Lower leg skin (tissue), 3 donors: ENCODE measurements at regions not wholly inside any gene's neighbourhood (a gene's known extent, or its start where the extent isn't known, plus 50 kb on each side); places are given as distances from the start of the nearest gene placed in this dataset.

Experiments used
- CTCF ChIP-seq, 3 donors: fragments of 450-650 bp; IDR thresholded peaks; one replicate each; pipeline ENCODE4 v1.5.1; 2016; ENCODE audit warnings: antibody characterized with exemption in 3 of 3, mild to moderate bottlenecking in 3 of 3, moderate library complexity in 2 of 3
- POLR2A ChIP-seq, 2 donors: fragments of 450-650 bp; IDR thresholded peaks; one replicate each; pipeline ENCODE4 v1.6.1; 2016 to 2017; ENCODE audit warnings: antibody characterized with exemption in 2 of 2, mild to moderate bottlenecking in 1 of 2, moderate library complexity in 1 of 2

- TF ChIP-seq CTCF (IDR thresholded peaks at IDR 0.05) (no peak), POLR2A (IDR thresholded peaks at IDR 0.05) (no peak)
These were observed 68.1 kb upstream of the F3 start for GRCh38 chr1:94609619-94610018.
